UCSD-AML1 (cell line): ENCODE measurements at regions not wholly inside any gene's neighbourhood (a gene's known extent, or its start where the extent isn't known, plus 50 kb on each side); places are given as distances from the start of the nearest gene placed in this dataset.

Experiments used
- DNase-seq: peaks from one replicate; lab custom pipeline; 2025; ENCODE audit not compliant: unreplicated experiment; lab: John Stamatoyannopoulos, UW

- DNase-seq, result peak; percentile 28
Observed at GRCh38 chr20:60238992-60239660, 280.9 kb downstream of the CDH26 start.

- DNase-seq, result no peak
Observed at GRCh38 chr20:60239956-60240355, 281.7 kb downstream of the CDH26 start.

- DNase-seq, result no peak
Observed at GRCh38 chr20:60240415-60240814, 282.2 kb downstream of the CDH26 start.

- DNase-seq, result no peak
Observed at GRCh38 chr20:60240986-60241385, 282.8 kb downstream of the CDH26 start.

GRCh38 chr20:60242836-60243505, 284.7 kb downstream of the CDH26 start:
- no peak for DNase-seq

GRCh38 chr20:60244373-60245146, 286.3 kb downstream of the CDH26 start:
- DNase-seq, result no peak

GRCh38 chr20:60246751-60247150, 288.5 kb downstream of the CDH26 start:
- DNase-seq, result no peak

GRCh38 chr20:60249436-60249835, 291.2 kb downstream of the CDH26 start:
- DNase-seq, result no peak

- DNase-seq, result no peak
Observed at GRCh38 chr20:60250251-60250650, 292.0 kb downstream of the CDH26 start.

GRCh38 chr20:60252866-60253265, 294.6 kb downstream of the CDH26 start:
- no peak for DNase-seq

- no peak for DNase-seq
Observed at GRCh38 chr20:60253471-60253870, 295.2 kb downstream of the CDH26 start.

- no peak for DNase-seq
Observed at GRCh38 chr20:60254901-60255411, 296.7 kb downstream of the CDH26 start.

GRCh38 chr20:60255415-60255814, 297.2 kb downstream of the CDH26 start:
- no peak for DNase-seq

GRCh38 chr20:60255866-60256265, 297.6 kb downstream of the CDH26 start:
- DNase-seq, result no peak

- no peak for DNase-seq
Observed at GRCh38 chr20:60256811-60257210, 298.6 kb downstream of the CDH26 start.

- DNase-seq, result no peak
Observed at GRCh38 chr20:60257671-60258070, 299.4 kb downstream of the CDH26 start.

- DNase-seq, result no peak
Observed at GRCh38 chr20:60258255-60258863, 300.1 kb downstream of the CDH26 start.

GRCh38 chr20:60261333-60261732, 303.1 kb downstream of the CDH26 start:
- DNase-seq, result no peak

GRCh38 chr20:60262967-60263603, 304.9 kb downstream of the CDH26 start:
- DNase-seq, result peak; percentile 37

- no peak for DNase-seq
Observed at GRCh38 chr20:60263725-60264709, 305.8 kb downstream of the CDH26 start.
